Panc1 (cell line): ENCODE measurements at regions not wholly inside any gene's neighbourhood (a gene's known extent, or its start where the extent isn't known, plus 50 kb on each side); places are given as distances from the start of the nearest gene placed in this dataset.
"Not testable (repeated sequence)": the region's sequence is repeated elsewhere in the genome, so short reads cannot be mapped to it uniquely, and the experiment has no call there.

ENCODE experiments used
- ATAC-seq: fragments of 200-7000 bp; cut with Tn5 transposase; 2 replicates; pipeline ENCODE4 v1.9.1; 2020; ENCODE audit warnings: mild to moderate bottlenecking, moderate library complexity
- BruUV-seq: library from RNA; stranded (reverse); fragments of 400-500 nt; replicated peaks from 2 replicates; lab custom pipeline; 2021; lab: Mats Ljungman, UMichigan
- CTCF ChIA-PET: fragments of 300-600 bp; sonication (Branson Sonifier 250); formaldehyde crosslinking; loops from one replicate; lab custom pipeline; 2022; ENCODE audit warnings: antibody characterized with exemption; lab: Charles Lee
- POLR2A ChIA-PET: fragments of 300-600 bp; sonication (Branson Sonifier 250); formaldehyde crosslinking; loops from one replicate; lab custom pipeline; 2022; ENCODE audit warnings: antibody characterized with exemption; lab: Charles Lee
- DNase-seq: peaks from one replicate; pipeline ENCODE4 v3.0.0-alpha.2; 2010; ENCODE audit warnings: low read depth, low spot score
- H3K27ac ChIP-seq: 2 replicates; pipeline ENCODE4 v1.5.1; 2011; ENCODE audit warnings: mild to moderate bottlenecking, low read length, inconsistent platforms
- H3K27me3 ChIP-seq: fragments of 200-500 bp; sonication (Bioruptor generic); 2 replicates; pipeline ENCODE4 v1.6.0; 2014; ENCODE audit warnings: low read length, inconsistent platforms; ENCODE audit not compliant: control insufficient read depth, insufficient read depth
- H3K36me3 ChIP-seq: fragments of 200-500 bp; sonication (Bioruptor generic); 2 replicates; pipeline ENCODE4 v1.5.1; 2014; ENCODE audit warnings: inconsistent platforms, mild to moderate bottlenecking, low read length, moderate library complexity; ENCODE audit not compliant: control insufficient read depth, insufficient read depth
- H3K4me1 ChIP-seq: 2 replicates; pipeline ENCODE4 v1.5.1; 2011; ENCODE audit warnings: inconsistent platforms, mild to moderate bottlenecking, low read length, moderate library complexity; ENCODE audit not compliant: control insufficient read depth, insufficient read depth
- H3K4me3 ChIP-seq, 2 experiments: 2 replicates each; pipeline ENCODE4 v1.5.1; 2011 to 2012; ENCODE audit warnings: low read depth in 2 of 2, low read length in 2 of 2, mild to moderate bottlenecking in 2 of 2, inconsistent platforms in 1 of 2, moderate library complexity in 1 of 2
- H3K9me3 ChIP-seq: fragments of 200-500 bp; sonication (Bioruptor generic); 2 replicates; pipeline ENCODE4 v1.5.1; 2014; ENCODE audit warnings: low read depth, mild to moderate bottlenecking, inconsistent platforms, low read length, moderate library complexity; ENCODE audit not compliant: control insufficient read depth, insufficient read depth
- CTCF ChIP-seq: fragments of 450-650 bp; IDR thresholded peaks from 2 replicates; pipeline ENCODE4 v1.5.1; 2017; ENCODE audit warnings: mild to moderate bottlenecking
- POLR2AphosphoS5 ChIP-seq: IDR thresholded peaks from 2 replicates; pipeline ENCODE4 v1.6.1; 2012; ENCODE audit warnings: mild to moderate bottlenecking, low read depth, low read length, moderate library complexity
- SIN3A ChIP-seq: IDR thresholded peaks from 2 replicates; pipeline ENCODE4 v1.6.1; 2012; ENCODE audit warnings: low read depth, mild to moderate bottlenecking, low read length, moderate library complexity, borderline replicate concordance; ENCODE audit not compliant: insufficient read depth
- TCF7L2 ChIP-seq: IDR thresholded peaks from 2 replicates; pipeline ENCODE4 v1.6.1; 2011; ENCODE audit warnings: mild to moderate bottlenecking, low read depth, low read length, inconsistent platforms
- in situ Hi-C: cut with HindIII; loops from 2 replicates; pipeline ENCODE4 v1.10.0; 2016; ENCODE audit warnings: low sequenced_read_pairs, low pct_unique_long_range_greater_than_20kb
- intact Hi-C: fragments of 100-400 bp; cut with micrococcal nuclease; formaldehyde crosslinking; loops from one replicate; pipeline ENCODE4 v1.10.0; 2022; ENCODE audit not compliant: unreplicated experiment
- TF ChIP-seq, protein P1 (sequence below), 2 experiments: IDR thresholded peaks; 2 replicates each; pipeline ENCODE4 v1.6.1; 2011 to 2012; ENCODE audit warnings: low read depth in 2 of 2, control low read depth in 1 of 2, low read length in 1 of 2, mild to moderate bottlenecking in 1 of 2, moderate library complexity in 1 of 2; ENCODE audit not compliant: insufficient read depth in 1 of 2

GRCh38 chr4:129278868-129279267 is 182.9 kb downstream of the C4orf33 start:
- no peak overlapping the region for H3K4me3 ChIP-seq
- intact Hi-C loops: no loop called here
- H3K9me3 ChIP-seq: no peaks in the 10 kb centered on the region
- no peak overlapping the region for H3K27ac ChIP-seq
- ATAC-seq: no peak
- TF ChIP-seq CTCF (no peak), TCF7L2 (no peak), POLR2AphosphoS5 (no peak), SIN3A (no peak)
- TF ChIP-seq, protein P1, sequence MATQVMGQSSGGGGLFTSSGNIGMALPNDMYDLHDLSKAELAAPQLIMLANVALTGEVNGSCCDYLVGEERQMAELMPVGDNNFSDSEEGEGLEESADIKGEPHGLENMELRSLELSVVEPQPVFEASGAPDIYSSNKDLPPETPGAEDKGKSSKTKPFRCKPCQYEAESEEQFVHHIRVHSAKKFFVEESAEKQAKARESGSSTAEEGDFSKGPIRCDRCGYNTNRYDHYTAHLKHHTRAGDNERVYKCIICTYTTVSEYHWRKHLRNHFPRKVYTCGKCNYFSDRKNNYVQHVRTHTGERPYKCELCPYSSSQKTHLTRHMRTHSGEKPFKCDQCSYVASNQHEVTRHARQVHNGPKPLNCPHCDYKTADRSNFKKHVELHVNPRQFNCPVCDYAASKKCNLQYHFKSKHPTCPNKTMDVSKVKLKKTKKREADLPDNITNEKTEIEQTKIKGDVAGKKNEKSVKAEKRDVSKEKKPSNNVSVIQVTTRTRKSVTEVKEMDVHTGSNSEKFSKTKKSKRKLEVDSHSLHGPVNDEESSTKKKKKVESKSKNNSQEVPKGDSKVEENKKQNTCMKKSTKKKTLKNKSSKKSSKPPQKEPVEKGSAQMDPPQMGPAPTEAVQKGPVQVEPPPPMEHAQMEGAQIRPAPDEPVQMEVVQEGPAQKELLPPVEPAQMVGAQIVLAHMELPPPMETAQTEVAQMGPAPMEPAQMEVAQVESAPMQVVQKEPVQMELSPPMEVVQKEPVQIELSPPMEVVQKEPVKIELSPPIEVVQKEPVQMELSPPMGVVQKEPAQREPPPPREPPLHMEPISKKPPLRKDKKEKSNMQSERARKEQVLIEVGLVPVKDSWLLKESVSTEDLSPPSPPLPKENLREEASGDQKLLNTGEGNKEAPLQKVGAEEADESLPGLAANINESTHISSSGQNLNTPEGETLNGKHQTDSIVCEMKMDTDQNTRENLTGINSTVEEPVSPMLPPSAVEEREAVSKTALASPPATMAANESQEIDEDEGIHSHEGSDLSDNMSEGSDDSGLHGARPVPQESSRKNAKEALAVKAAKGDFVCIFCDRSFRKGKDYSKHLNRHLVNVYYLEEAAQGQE (IDR thresholded peaks at IDR 0.05; ENCODE audit: insufficient read depth in 1 of 2, low read depth in 2 of 2, low read length in 1 of 2): no peak
- ChIA-PET CTCF (no interaction called here), POLR2A (no interaction called here)
- BruUV-seq: no TSS peak
- no peaks in the 10 kb centered on the region for H3K27me3 ChIP-seq
- in situ Hi-C loops: no loop called here
- H3K4me1 ChIP-seq: no peaks in the 10 kb centered on the region
- H3K36me3 ChIP-seq: no peaks in the 10 kb centered on the region
- DNase-seq: no peak

- no TSS peak for BruUV-seq
- H3K27me3 ChIP-seq: no peaks in the 10 kb centered on the region
- no peak overlapping the region for H3K4me3 ChIP-seq
- H3K4me1 ChIP-seq: no peaks in the 10 kb centered on the region
- no peak for TF ChIP-seq POLR2AphosphoS5
- TF ChIP-seq, protein P1 (IDR thresholded peaks at IDR 0.05; ENCODE audit: insufficient read depth in 1 of 2, low read depth in 2 of 2, low read length in 1 of 2): no peak
- TF ChIP-seq TCF7L2: no peak
- TF ChIP-seq CTCF: no peak
- in situ Hi-C loops (no loop called here), intact Hi-C loops (no loop called here)
- POLR2A ChIA-PET: no interaction called here
- no peak overlapping the region for H3K27ac ChIP-seq
- CTCF ChIA-PET: no interaction called here
- no peaks in the 10 kb centered on the region for H3K9me3 ChIP-seq
- DNase-seq: no peak
- no peaks in the 10 kb centered on the region for H3K36me3 ChIP-seq
- no peak for ATAC-seq
Measured at GRCh38 chr4:129282293-129282692, 186.3 kb downstream of the C4orf33 start.

DNA sequence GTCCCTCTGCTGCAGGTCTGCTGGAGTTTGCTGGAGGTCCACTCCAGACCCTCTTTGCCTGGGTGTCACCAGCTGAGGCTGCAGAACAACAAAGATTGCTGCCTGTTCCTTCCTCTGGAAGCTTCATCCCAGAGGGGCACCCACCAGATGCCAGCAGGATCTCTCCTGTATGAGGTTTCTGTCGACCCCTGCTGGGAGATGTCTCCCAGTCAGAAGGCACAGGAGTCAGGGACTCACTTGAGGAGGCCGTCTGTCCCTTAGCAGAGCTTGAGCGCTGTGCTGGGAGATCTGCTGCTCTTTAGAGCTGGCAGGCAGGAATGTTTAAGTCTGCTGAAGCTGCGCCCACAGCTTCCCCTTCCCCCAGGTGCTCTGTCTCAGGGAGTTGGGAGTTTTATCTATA is 196.2 kb downstream of the C4orf33 start:
- intact Hi-C loops, H3K9me3 ChIP-seq, in situ Hi-C loops, H3K36me3 ChIP-seq, H3K4me3 ChIP-seq, H3K27ac ChIP-seq, H3K27me3 ChIP-seq, BruUV-seq, H3K4me1 ChIP-seq, CTCF ChIA-PET, ATAC-seq, POLR2A ChIA-PET, DNase-seq: not testable (repeated sequence)
